ENCODE measurements at regions not wholly inside any gene's neighbourhood (a gene's known extent, or its start where the extent isn't known, plus 50 kb on each side); places are given as distances from the start of the nearest gene placed in this dataset.
"Not testable (repeated sequence)": the region's sequence is repeated elsewhere in the genome, so short reads cannot be mapped to it uniquely, and the experiment has no call there.

GRCh38 chr1:234892642-234893041, 236.0 kb downstream of the TOMM20 start:
- H3K4me3 ChIP-seq (replicated peaks; ENCODE audit: low read depth, low read length): no peak overlapping the region
- no peak for TF ChIP-seq CTCF (IDR thresholded peaks at IDR 0.05; ENCODE audit: low read length, missing control alignments)
- no peak for DNase-seq (ENCODE audit: low read depth)

DNA sequence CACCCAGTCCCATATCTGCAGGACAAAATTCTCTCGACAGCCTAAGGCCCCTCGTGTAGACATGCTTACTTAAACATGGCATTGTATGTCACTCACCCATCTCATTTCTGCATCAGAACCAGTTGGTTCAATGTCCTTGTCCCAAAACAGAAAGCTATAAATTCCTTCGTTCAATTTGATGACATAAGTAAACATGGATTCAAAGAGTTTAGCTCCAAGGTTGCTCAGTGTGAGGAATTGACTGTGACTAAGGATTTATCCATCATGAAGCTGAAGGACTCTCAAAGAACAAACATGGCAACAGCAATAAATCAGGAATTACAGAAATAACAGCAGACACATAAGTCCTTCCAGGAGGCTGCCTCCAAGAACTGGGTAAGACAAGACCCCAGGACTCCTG, 237.2 kb downstream of the TOMM20 start:
- no peak for TF ChIP-seq CTCF (IDR thresholded peaks at IDR 0.05; ENCODE audit: low read length, missing control alignments)
- no peak overlapping the region for H3K4me3 ChIP-seq (replicated peaks; ENCODE audit: low read depth, low read length)
- no peak for DNase-seq (ENCODE audit: low read depth)

GRCh38 chr1:234889643-234890042, 239.0 kb downstream of the TOMM20 start:
- no peak overlapping the region for H3K4me3 ChIP-seq (replicated peaks; ENCODE audit: low read depth, low read length)
- no peak for TF ChIP-seq CTCF (IDR thresholded peaks at IDR 0.05; ENCODE audit: low read length, missing control alignments)
- no peak for DNase-seq (ENCODE audit: low read depth)

DNA sequence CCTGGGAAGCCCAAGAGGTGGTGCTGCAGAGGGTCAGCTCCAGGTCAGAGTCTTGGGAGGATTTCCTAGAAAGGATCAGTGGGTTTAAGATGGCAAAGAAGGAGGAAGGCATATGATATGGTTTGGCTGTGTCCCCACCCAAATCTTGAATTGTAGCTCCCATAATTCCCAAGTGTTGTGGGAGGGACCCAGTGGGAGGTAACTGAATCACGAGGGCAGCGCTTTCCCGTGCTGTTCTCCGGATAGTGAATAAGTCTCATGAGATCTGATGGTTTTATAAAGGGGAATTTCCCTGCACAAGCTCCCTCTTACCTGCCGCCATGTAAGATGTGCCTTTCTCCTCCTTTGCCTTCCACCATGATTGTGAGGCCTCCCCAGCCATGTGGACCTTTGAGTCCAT, 240.4 kb downstream of the TOMM20 start:
- H3K4me3 ChIP-seq (replicated peaks; ENCODE audit: low read depth, low read length); DNase-seq (ENCODE audit: low read depth): not testable (repeated sequence)

- no peak overlapping the region for H3K4me3 ChIP-seq (replicated peaks; ENCODE audit: low read depth, low read length)
- TF ChIP-seq CTCF (IDR thresholded peaks at IDR 0.05; ENCODE audit: low read length, missing control alignments): no peak
- peak; percentile 36 for DNase-seq (ENCODE audit: low read depth)
These were observed 241.4 kb downstream of the TOMM20 start for GRCh38 chr1:234887016-234887900.

GRCh38 chr1:234886081-234886984, 242.3 kb downstream of the TOMM20 start:
- no peak overlapping the region for H3K4me3 ChIP-seq (replicated peaks; ENCODE audit: low read depth, low read length)
- DNase-seq (ENCODE audit: low read depth): peak; percentile 29
- no peak for TF ChIP-seq CTCF (IDR thresholded peaks at IDR 0.05; ENCODE audit: low read length, missing control alignments)

- no peak for TF ChIP-seq CTCF (IDR thresholded peaks at IDR 0.05; ENCODE audit: low read length, missing control alignments)
- DNase-seq (ENCODE audit: low read depth): no peak
These were observed 243.0 kb downstream of the TOMM20 start for GRCh38 chr1:234885601-234886000.

More at GRCh38 chr1:234885601-234886000, 243.0 kb downstream of the TOMM20 start:
- H3K4me3 ChIP-seq (replicated peaks; ENCODE audit: low read depth, low read length): no peak overlapping the region
